ENCODE measurements at regions not wholly inside any gene's neighbourhood (a gene's known extent, or its start where the extent isn't known, plus 50 kb on each side); places are given as distances from the start of the nearest gene placed in this dataset.

GRCh38 chr1:178628637-178629251 lies 96.3 kb upstream of the RALGPS2 start:
- TF ChIP-seq, protein P1, sequence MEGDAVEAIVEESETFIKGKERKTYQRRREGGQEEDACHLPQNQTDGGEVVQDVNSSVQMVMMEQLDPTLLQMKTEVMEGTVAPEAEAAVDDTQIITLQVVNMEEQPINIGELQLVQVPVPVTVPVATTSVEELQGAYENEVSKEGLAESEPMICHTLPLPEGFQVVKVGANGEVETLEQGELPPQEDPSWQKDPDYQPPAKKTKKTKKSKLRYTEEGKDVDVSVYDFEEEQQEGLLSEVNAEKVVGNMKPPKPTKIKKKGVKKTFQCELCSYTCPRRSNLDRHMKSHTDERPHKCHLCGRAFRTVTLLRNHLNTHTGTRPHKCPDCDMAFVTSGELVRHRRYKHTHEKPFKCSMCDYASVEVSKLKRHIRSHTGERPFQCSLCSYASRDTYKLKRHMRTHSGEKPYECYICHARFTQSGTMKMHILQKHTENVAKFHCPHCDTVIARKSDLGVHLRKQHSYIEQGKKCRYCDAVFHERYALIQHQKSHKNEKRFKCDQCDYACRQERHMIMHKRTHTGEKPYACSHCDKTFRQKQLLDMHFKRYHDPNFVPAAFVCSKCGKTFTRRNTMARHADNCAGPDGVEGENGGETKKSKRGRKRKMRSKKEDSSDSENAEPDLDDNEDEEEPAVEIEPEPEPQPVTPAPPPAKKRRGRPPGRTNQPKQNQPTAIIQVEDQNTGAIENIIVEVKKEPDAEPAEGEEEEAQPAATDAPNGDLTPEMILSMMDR (IDR thresholded peaks at IDR 0.05; ENCODE audit: insufficient read depth, low read length, poor library complexity, severe bottlenecking): no peak
- no peak for TF ChIP-seq EZH2phosphoT487 (conservative IDR thresholded peaks at IDR 0.05; ENCODE audit: low read length)

Data from SU-DHL-6 (cell line).